A673 (cell line): ENCODE measurements at regions not wholly inside any gene's neighbourhood (a gene's known extent, or its start where the extent isn't known, plus 50 kb on each side); places are given as distances from the start of the nearest gene placed in this dataset.

Experiments used
- EZH2 ChIP-seq: fragments of 200-600 bp; sonication (generic); IDR thresholded peaks from 2 replicates; pipeline ENCODE4 v1.6.1; 2017; ENCODE audit warnings: borderline replicate concordance, low read depth, mild to moderate bottlenecking, mixed read lengths, antibody characterized with exemption, low read length; ENCODE audit not compliant: poor library complexity, severe bottlenecking
- TF ChIP-seq, protein P1 (sequence below): fragments of 300-800, 200-600 bp; sonication (generic); conservative IDR thresholded peaks from 2 replicates; pipeline ENCODE4 v1.5.1; 2017; ENCODE audit warnings: low read depth, mild to moderate bottlenecking, antibody characterized with exemption, low read length, moderate library complexity, mixed read lengths

DNA sequence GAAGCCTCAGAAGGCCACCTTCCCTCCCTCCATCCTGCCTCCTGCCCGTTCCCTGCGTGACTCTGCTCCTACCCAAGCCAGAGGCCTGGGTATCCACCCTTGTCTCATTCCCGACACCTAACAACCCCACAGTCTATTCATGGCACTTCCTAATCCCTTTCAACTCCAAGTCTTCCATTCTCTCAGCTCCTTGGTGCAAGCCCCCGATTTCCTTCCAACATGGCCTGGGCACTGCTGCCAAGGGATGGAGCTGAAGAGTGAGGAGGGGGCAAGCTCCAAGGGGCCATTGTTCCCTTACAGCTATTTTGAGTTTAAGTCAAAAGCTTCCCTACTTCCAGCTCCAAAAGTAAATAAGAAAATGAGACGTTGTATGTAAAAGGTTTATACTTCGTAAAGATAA, 84.8 kb upstream of the ASB18 start:
- TF ChIP-seq, protein P1, sequence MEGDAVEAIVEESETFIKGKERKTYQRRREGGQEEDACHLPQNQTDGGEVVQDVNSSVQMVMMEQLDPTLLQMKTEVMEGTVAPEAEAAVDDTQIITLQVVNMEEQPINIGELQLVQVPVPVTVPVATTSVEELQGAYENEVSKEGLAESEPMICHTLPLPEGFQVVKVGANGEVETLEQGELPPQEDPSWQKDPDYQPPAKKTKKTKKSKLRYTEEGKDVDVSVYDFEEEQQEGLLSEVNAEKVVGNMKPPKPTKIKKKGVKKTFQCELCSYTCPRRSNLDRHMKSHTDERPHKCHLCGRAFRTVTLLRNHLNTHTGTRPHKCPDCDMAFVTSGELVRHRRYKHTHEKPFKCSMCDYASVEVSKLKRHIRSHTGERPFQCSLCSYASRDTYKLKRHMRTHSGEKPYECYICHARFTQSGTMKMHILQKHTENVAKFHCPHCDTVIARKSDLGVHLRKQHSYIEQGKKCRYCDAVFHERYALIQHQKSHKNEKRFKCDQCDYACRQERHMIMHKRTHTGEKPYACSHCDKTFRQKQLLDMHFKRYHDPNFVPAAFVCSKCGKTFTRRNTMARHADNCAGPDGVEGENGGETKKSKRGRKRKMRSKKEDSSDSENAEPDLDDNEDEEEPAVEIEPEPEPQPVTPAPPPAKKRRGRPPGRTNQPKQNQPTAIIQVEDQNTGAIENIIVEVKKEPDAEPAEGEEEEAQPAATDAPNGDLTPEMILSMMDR = no peak
- TF ChIP-seq EZH2 = no peak
